ENCODE measurements at regions not wholly inside any gene's neighbourhood (a gene's known extent, or its start where the extent isn't known, plus 50 kb on each side); places are given as distances from the start of the nearest gene placed in this dataset.

DNA sequence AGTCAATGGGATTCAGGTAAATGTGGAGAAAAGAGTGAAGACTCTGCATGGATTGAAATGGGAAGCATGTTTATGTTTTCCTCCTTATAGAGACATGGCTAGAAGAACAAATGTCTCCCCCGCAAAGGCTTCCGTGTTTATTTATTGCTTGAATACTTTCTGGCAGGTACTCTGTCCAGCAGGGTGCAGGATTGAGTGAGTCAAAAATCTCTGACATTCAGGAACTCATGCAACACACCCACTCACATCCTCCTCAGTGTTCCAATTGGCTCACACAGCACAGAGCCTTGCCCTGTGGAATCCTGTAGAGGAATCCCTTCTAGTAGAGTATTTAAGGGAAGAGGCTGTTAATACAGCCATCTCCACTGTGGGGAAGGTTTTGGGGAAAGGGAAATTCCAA lies 290.3 kb upstream of the VWC2 start:
- H3K4me1 ChIP-seq = peaks cover 0 to 6% (median 0%) of the 10 kb centered on the region in 12 donors
- no peak overlapping the region for H3K27ac ChIP-seq
- ATAC-seq = peak in 3 of 4 donors; percentile 58 to 89 (median 86)
- no peaks in the 10 kb centered on the region for H3K27me3 ChIP-seq
- no peaks in the 10 kb centered on the region for H3K36me3 ChIP-seq
- 16 to 44% (median 28%) methylated on average over 2 of the region's 2 CpGs for WGBS, 4 donors
- H3K9me3 ChIP-seq = peaks cover 0 to 1% (median 0%) of the 10 kb centered on the region in 12 donors
- TF ChIP-seq, protein P1, sequence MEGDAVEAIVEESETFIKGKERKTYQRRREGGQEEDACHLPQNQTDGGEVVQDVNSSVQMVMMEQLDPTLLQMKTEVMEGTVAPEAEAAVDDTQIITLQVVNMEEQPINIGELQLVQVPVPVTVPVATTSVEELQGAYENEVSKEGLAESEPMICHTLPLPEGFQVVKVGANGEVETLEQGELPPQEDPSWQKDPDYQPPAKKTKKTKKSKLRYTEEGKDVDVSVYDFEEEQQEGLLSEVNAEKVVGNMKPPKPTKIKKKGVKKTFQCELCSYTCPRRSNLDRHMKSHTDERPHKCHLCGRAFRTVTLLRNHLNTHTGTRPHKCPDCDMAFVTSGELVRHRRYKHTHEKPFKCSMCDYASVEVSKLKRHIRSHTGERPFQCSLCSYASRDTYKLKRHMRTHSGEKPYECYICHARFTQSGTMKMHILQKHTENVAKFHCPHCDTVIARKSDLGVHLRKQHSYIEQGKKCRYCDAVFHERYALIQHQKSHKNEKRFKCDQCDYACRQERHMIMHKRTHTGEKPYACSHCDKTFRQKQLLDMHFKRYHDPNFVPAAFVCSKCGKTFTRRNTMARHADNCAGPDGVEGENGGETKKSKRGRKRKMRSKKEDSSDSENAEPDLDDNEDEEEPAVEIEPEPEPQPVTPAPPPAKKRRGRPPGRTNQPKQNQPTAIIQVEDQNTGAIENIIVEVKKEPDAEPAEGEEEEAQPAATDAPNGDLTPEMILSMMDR (IDR thresholded peaks at IDR 0.05) = peak in 9 of 12 donors; percentile 25 to 45 (median 35)
- TF ChIP-seq POLR2A (IDR thresholded peaks at IDR 0.05) = no peak
- no peak overlapping the region for H3K4me3 ChIP-seq
- peak in 3 of 5 donors; percentile 10 to 42 (median 28) for DNase-seq
- intact Hi-C loops (cut with DNase I) = loop anchor here in 9 of 10 donors (5.0 to 10.0 kb wide), 7 partner anchors 152 to 372 kb away; no protein-coding TSS in a partner anchor

DNA sequence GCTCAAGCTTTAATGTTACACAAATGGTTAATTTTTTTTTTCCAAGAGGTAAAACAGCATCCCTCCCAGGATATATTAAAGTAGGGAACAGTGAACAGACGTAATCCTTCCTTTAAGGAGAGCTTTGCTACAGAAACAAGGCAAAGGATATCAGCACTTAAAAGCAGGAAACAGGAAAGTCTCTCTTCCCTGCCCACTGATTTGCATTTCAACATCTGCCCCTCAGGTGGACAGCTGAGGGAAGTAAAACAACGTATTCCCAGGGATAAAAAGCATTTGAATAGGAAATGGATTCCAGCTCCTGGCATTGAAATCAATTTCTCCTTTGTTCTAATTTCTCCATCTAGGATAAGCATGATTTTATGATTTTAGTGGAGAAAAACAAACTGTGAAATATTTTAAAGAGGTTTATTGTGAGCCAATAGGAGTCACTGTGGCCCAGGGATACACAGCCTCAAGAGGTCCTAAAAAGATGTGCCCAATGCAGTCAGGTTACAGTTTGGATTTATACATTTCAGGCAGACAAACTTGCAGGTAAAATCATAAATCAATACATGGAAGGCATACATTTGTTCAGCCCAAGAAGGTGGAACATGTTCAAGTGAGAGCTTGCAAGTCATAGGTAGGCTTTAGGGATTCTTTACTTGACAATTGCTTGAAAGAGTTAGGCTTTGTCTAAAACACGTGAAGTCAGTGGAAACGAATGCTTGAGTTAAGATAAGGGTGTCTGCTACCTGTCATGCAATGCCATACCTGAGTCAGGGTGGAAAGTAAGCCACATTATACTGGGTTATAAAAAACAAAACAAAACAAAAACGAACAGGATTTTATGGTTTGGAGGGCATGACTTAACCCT lies 286.2 kb upstream of the VWC2 start:
- Histone ChIP-seq H3K4me1 (no peaks in the 10 kb centered on the region), H3K27me3 (no peaks in the 10 kb centered on the region), H3K9me3 (no peaks in the 10 kb centered on the region), H3K4me3 (no peak overlapping the region), H3K27ac (no peak overlapping the region), H3K36me3 (no peaks in the 10 kb centered on the region)
- intact Hi-C loops (cut with DNase I) = loop anchor here (2.0 to 10.0 kb wide), 8 partner anchors 148 to 368 kb away; partner anchors contain the start of gene VWC2 (in 1 of the 10)
- peak in 1 of 4 donors; percentile 61 for ATAC-seq
- TF ChIP-seq, protein P1 (IDR thresholded peaks at IDR 0.05) = peak in 7 of 12 donors; percentile 20 to 41 (median 26)
- TF ChIP-seq POLR2A (IDR thresholded peaks at IDR 0.05) = no peak
- 18 to 26% (median 24%) methylated on average over 5 of the region's 5 CpGs for WGBS, 4 donors
- DNase-seq = no peak

DNA sequence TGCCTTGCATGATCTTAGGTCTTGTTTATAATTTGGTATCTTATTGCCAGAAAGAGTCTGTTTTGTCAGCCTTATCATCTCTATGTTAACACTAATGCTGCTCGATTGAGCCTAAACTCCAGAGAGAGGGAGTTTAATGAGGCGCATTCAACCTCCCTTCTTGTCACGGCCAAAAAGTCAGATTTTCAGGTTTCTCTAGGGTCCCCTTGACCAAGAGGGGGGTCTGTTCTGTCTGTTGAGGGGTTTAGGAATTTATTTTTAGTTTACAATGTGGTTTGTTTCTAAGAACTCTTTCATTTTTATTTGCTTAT lies 285.7 kb upstream of the VWC2 start:
- TF ChIP-seq POLR2A (IDR thresholded peaks at IDR 0.05) = no peak
- TF ChIP-seq, protein P1 (IDR thresholded peaks at IDR 0.05) = no peak
- DNase-seq (no peak), ATAC-seq (no peak)
- H3K27ac ChIP-seq = no peak overlapping the region
- H3K36me3 ChIP-seq = no peaks in the 10 kb centered on the region
- WGBS, 4 donors = 59 to 73% (median 62%) methylated on average over 3 of the region's 3 CpGs
- H3K9me3 ChIP-seq = no peaks in the 10 kb centered on the region
- H3K27me3 ChIP-seq = no peaks in the 10 kb centered on the region
- no peaks in the 10 kb centered on the region for H3K4me1 ChIP-seq
- no peak overlapping the region for H3K4me3 ChIP-seq
- intact Hi-C loops (cut with DNase I) = loop anchor here (2.0 to 10.0 kb wide), 8 partner anchors 147 to 367 kb away; partner anchors contain the start of gene VWC2 (in 1 of the 10)

DNA sequence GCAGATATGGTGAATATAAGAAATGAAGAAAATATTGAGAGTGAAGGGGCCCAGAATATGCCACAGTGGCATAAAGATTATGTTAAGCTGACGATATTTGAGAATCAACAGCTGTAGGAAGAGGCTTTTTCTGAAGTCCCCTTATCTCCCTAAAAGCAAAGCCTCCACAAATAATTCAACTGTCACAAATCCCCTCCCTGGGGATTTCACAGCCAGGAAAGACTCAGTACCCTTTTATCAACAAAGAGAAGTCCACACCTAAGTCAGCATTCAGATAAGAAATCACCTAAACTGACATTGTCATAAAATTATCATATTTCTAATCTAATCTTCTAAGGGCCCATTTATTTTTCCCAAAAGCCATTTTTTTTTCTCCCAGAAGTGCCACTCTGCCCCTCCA lies 284.9 kb upstream of the VWC2 start:
- Histone ChIP-seq H3K4me1 (no peaks in the 10 kb centered on the region), H3K27ac (no peak overlapping the region), H3K36me3 (no peaks in the 10 kb centered on the region), H3K4me3 (no peak overlapping the region), H3K9me3 (no peaks in the 10 kb centered on the region), H3K27me3 (no peaks in the 10 kb centered on the region)
- DNase-seq (no peak), ATAC-seq (no peak)
- WGBS, 4 donors = 48 to 54% (median 50%) methylated on average over 1 of the region's 1 CpG
- TF ChIP-seq, protein P1 (IDR thresholded peaks at IDR 0.05) = no peak
- no peak for TF ChIP-seq POLR2A (IDR thresholded peaks at IDR 0.05)
- intact Hi-C loops (cut with DNase I) = loop anchor here in 9 of 10 donors (5.0 to 10.0 kb wide), 7 partner anchors 146 to 366 kb away; partner anchors contain the start of gene VWC2 (in 1 of the 9)

All from heart left ventricle (tissue), 16 donors.